RWPE2 (cell line): ENCODE measurements at regions not wholly inside any gene's neighbourhood (a gene's known extent, or its start where the extent isn't known, plus 50 kb on each side); places are given as distances from the start of the nearest gene placed in this dataset.

ENCODE experiments used
- ATAC-seq: fragments of 200-7000 bp; cut with Tn5 transposase; 3 replicates; pipeline ENCODE4 v1.9.1; 2021; ENCODE audit warnings: low read depth
- DNase-seq: peaks from one replicate; pipeline ENCODE4 v3.0.0-alpha.2; 2020; ENCODE audit warnings: low spot score
- H3K27ac ChIP-seq: fragments of 450-650 bp; 2 replicates; pipeline ENCODE4 v1.5.1; 2017; ENCODE audit warnings: mild to moderate bottlenecking; ENCODE audit not compliant: poor library complexity, severe bottlenecking
- H3K27me3 ChIP-seq: fragments of 250-450 bp; sonication (Bioruptor Pico); 2 replicates; pipeline ENCODE4 v1.5.1; 2021; ENCODE audit warnings: mild to moderate bottlenecking, moderate library complexity; ENCODE audit not compliant: insufficient read depth, poor library complexity, severe bottlenecking
- H3K36me3 ChIP-seq: fragments of 250-450 bp; sonication (Bioruptor Pico); 2 replicates; pipeline ENCODE4 v1.5.1; 2020; ENCODE audit warnings: low read depth, mild to moderate bottlenecking, moderate library complexity
- H3K4me1 ChIP-seq: fragments of 250-450 bp; sonication (Bioruptor Pico); 2 replicates; pipeline ENCODE4 v1.5.1; 2021; ENCODE audit warnings: mild to moderate bottlenecking, moderate library complexity; ENCODE audit not compliant: insufficient read depth, poor library complexity, severe bottlenecking
- H3K4me3 ChIP-seq: fragments of 250-450 bp; sonication (Bioruptor Pico); 2 replicates; pipeline ENCODE4 v1.5.1; 2021; ENCODE audit warnings: mild to moderate bottlenecking, moderate library complexity; ENCODE audit not compliant: severe bottlenecking
- H3K9me3 ChIP-seq: fragments of 250-450 bp; sonication (Bioruptor Pico); 2 replicates; pipeline ENCODE4 v1.5.1; 2021; ENCODE audit warnings: mild to moderate bottlenecking, moderate library complexity; ENCODE audit not compliant: severe bottlenecking
- TF ChIP-seq, protein P1 (sequence below): fragments of 450-650 bp; IDR thresholded peaks from one replicate; pipeline ENCODE4 v1.5.1; 2017; ENCODE audit warnings: mild to moderate bottlenecking, moderate library complexity; ENCODE audit not compliant: poor library complexity, severe bottlenecking

DNA sequence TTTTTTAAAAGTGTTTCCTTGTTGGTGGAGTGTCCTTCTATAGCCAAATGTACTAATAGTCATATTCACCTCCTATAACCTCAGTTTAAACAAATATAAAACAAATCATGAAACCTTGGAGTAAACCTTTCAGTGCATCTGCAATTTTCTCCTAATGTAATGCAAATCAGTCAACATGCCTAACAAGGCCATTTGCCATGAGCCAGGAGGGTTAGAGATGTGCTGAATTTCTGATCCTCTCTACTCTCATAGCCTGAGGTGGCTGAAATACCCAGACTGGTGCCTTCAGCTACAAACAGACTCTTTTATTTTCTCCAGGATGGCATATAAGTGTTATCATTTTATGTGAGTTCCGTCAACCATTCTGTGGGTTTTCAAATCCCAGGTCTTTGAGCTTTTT lies 908.1 kb downstream of the GALC start:
- no peak overlapping the region for H3K27ac ChIP-seq
- DNase-seq (no peak), ATAC-seq (no peak)
- no peak overlapping the region for H3K4me3 ChIP-seq
- H3K36me3 ChIP-seq = no peaks in the 10 kb centered on the region
- no peaks in the 10 kb centered on the region for H3K9me3 ChIP-seq
- TF ChIP-seq, protein P1, sequence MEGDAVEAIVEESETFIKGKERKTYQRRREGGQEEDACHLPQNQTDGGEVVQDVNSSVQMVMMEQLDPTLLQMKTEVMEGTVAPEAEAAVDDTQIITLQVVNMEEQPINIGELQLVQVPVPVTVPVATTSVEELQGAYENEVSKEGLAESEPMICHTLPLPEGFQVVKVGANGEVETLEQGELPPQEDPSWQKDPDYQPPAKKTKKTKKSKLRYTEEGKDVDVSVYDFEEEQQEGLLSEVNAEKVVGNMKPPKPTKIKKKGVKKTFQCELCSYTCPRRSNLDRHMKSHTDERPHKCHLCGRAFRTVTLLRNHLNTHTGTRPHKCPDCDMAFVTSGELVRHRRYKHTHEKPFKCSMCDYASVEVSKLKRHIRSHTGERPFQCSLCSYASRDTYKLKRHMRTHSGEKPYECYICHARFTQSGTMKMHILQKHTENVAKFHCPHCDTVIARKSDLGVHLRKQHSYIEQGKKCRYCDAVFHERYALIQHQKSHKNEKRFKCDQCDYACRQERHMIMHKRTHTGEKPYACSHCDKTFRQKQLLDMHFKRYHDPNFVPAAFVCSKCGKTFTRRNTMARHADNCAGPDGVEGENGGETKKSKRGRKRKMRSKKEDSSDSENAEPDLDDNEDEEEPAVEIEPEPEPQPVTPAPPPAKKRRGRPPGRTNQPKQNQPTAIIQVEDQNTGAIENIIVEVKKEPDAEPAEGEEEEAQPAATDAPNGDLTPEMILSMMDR = no peak
- H3K27me3 ChIP-seq = no peaks in the 10 kb centered on the region
- H3K4me1 ChIP-seq = no peaks in the 10 kb centered on the region

DNA sequence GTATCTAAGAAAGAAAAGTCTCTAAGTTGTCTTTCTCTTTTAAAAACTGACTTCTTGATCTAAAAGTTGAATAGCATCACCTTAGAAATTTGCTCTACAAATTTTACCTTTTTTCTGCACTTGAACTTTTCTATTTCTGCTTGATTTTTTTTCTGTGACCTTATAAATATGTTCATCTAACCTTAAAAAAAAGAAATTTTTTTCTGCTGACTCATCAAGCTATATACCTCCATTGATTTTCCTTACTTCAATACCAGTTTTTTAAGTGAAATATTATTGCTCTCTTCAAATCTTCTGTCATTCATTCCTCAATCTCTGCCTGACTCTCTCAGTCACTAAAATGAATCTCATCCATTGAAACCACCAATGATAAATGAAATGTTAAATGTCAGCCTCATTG lies 910.1 kb downstream of the GALC start:
- DNase-seq = no peak
- no peaks in the 10 kb centered on the region for H3K36me3 ChIP-seq
- no peak overlapping the region for H3K4me3 ChIP-seq
- ATAC-seq = no peak
- H3K9me3 ChIP-seq = no peaks in the 10 kb centered on the region
- no peaks in the 10 kb centered on the region for H3K27me3 ChIP-seq
- H3K4me1 ChIP-seq = no peaks in the 10 kb centered on the region
- TF ChIP-seq, protein P1 = no peak
- H3K27ac ChIP-seq = no peak overlapping the region

DNA sequence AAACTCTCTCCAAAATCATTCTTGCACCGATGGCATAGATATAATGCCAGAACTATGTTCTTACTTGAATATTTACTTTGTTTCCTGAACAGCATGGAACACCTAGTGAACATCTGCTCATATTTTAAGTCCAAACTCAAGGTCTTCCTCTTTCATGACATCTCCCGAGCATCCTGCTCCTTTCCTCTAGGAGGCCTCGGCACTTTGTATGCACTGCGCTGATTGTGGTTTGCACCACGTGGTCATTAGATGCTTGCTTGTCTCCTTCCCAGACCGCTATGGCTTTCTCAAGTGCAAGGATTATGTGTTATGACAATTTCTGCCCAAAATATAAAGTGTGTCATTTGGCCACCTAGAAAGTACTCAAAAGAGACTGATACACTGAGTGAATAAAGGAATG lies 912.0 kb downstream of the GALC start:
- Histone ChIP-seq H3K4me3 (no peak overlapping the region), H3K27me3 (no peaks in the 10 kb centered on the region), H3K36me3 (no peaks in the 10 kb centered on the region), H3K27ac (no peak overlapping the region), H3K4me1 (peaks cover 5% of the 10 kb centered on the region), H3K9me3 (no peaks in the 10 kb centered on the region)
- no peak for ATAC-seq
- TF ChIP-seq, protein P1 = no peak
- DNase-seq = no peak

DNA sequence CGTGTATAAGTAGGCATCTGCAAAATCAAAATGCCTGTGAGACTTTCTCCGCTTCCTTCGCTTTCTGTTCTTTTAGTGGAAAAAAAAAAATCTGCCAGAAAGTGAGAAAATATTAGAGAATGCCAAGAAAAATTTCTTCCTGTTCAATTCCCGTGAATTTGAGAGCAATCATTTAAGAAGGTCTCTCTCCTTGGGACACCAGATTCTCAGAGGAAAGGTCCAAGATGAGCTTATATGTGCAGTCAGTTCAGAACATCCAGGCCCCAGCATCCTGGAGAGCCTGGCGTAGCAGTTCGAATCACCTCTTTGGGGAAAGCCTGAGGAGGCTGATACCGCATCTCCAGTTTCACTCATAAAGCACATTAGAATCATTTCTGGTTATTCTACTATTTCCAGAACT lies 912.8 kb downstream of the GALC start:
- Histone ChIP-seq H3K9me3 (no peaks in the 10 kb centered on the region), H3K4me3 (no peak overlapping the region), H3K36me3 (no peaks in the 10 kb centered on the region), H3K27me3 (no peaks in the 10 kb centered on the region), H3K27ac (no peak overlapping the region), H3K4me1 (peaks cover 9% of the 10 kb centered on the region)
- no peak for ATAC-seq
- TF ChIP-seq, protein P1 = no peak
- DNase-seq = no peak

DNA sequence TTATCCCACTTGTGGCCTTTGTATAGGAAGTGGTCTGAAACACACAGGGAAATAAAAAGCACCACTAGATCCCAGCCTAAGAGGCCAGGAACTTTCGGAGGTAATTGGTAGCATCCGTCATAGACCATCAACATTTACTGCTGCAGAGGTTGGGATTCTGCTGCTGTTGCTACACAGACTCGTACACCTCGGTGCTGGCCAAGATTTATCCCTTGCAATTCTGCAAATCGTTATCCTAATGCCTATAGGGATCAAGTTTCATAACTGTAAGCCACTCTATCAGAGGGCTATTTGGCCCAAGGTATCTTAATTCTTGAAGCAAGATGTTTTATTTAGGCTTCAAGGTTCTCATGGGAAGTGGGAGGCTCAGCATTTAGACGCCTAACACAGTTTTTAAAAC lies 913.6 kb downstream of the GALC start:
- DNase-seq (no peak), ATAC-seq (no peak; the same call in 2 of the 3 replicates)
- no peaks in the 10 kb centered on the region for H3K9me3 ChIP-seq
- H3K27ac ChIP-seq = no peak overlapping the region
- H3K4me1 ChIP-seq = peaks cover 9% of the 10 kb centered on the region
- no peaks in the 10 kb centered on the region for H3K27me3 ChIP-seq
- H3K4me3 ChIP-seq = no peak overlapping the region
- no peaks in the 10 kb centered on the region for H3K36me3 ChIP-seq
- TF ChIP-seq, protein P1 = no peak
